Esophagus squamous epithelium (tissue), 4 donors: ENCODE measurements at regions not wholly inside any gene's neighbourhood (a gene's known extent, or its start where the extent isn't known, plus 50 kb on each side); places are given as distances from the start of the nearest gene placed in this dataset.

Source experiments
- CTCF ChIP-seq, 6 experiments: fragments of 450-650 bp in 4 of 6; fragments of 200-600 bp in 2 of 6; sonication (generic) in 2 of 6; IDR thresholded peaks; one replicate each; pipeline ENCODE4 v1.5.1; 2016 to 2019; ENCODE audit warnings: antibody characterized with exemption in 6 of 6, mild to moderate bottlenecking in 4 of 6, moderate library complexity in 4 of 6
- POLR2A ChIP-seq, 4 donors: fragments of 450-650 bp; IDR thresholded peaks; one replicate each; pipeline ENCODE4 v1.6.1; 2017; ENCODE audit warnings: antibody characterized with exemption in 4 of 4, mild to moderate bottlenecking in 4 of 4, moderate library complexity in 3 of 4

- no peak for TF ChIP-seq POLR2A (IDR thresholded peaks at IDR 0.05)
- TF ChIP-seq CTCF (IDR thresholded peaks at IDR 0.05) = no peak
These were observed 69.2 kb downstream of the MARCHF4 start for GRCh38 chr2:216302981-216303676.
